Esophagus muscularis mucosa (tissue), 4 donors: ENCODE measurements at regions not wholly inside any gene's neighbourhood (a gene's known extent, or its start where the extent isn't known, plus 50 kb on each side); places are given as distances from the start of the nearest gene placed in this dataset.

Experiments used
- DNase-seq: peaks from one replicate; pipeline ENCODE4 v3.0.0-alpha.2; 2017; ENCODE audit errors: extremely low spot score
- H3K27ac ChIP-seq, 4 donors: fragments of 200-600 bp; sonication (generic); replicated peaks in 1 of 4; 1 replicate in 3 of 4; 2 replicates in 1 of 4; pipeline ENCODE4 v1.5.1; 2016 to 2019; ENCODE audit warnings: mild to moderate bottlenecking in 1 of 4
- H3K27me3 ChIP-seq, 4 donors: fragments of 200-600 bp; sonication (generic); one replicate each; pipeline versions ENCODE4 v1.5.1 to v1.6.0; 2016 to 2019
- H3K36me3 ChIP-seq, 4 donors: fragments of 200-600 bp; sonication (generic); one replicate each; pipeline ENCODE4 v1.5.1; 2016 to 2019
- H3K4me1 ChIP-seq, 4 donors: fragments of 200-600 bp; sonication (generic); one replicate each; pipeline ENCODE4 v1.5.1; 2016 to 2019
- H3K4me3 ChIP-seq, 4 donors: fragments of 200-600 bp; sonication (generic); 1 replicate in 2 of 4; 2 replicates in 2 of 4; pipeline ENCODE4 v1.5.1; 2016 to 2019; ENCODE audit warnings: mild to moderate bottlenecking in 4 of 4, moderate library complexity in 1 of 4
- H3K9me3 ChIP-seq, 4 donors: fragments of 200-600 bp; sonication (generic); 1 replicate in 3 of 4; 2 replicates in 1 of 4; pipeline ENCODE4 v1.5.1; 2016 to 2019
- CTCF ChIP-seq, 3 experiments: fragments of 200-600 bp in 2 of 3; fragments of 450-650 bp in 1 of 3; sonication (generic) in 2 of 3; IDR thresholded peaks; one replicate each; pipeline ENCODE4 v1.5.1; 2017 to 2019; ENCODE audit warnings: antibody characterized with exemption in 3 of 3, mild to moderate bottlenecking in 2 of 3, moderate library complexity in 1 of 3
- EP300 ChIP-seq: sonication (generic); formaldehyde crosslinking; IDR thresholded peaks from one replicate; pipeline ENCODE4 v1.6.1; 2017; ENCODE audit warnings: antibody characterized with exemption
- POLR2A ChIP-seq: fragments of 450-650 bp; IDR thresholded peaks from one replicate; pipeline ENCODE4 v1.6.1; 2017; ENCODE audit warnings: antibody characterized with exemption, moderate library complexity, mild to moderate bottlenecking, low read depth
- POLR2AphosphoS5 ChIP-seq, 2 donors: sonication (generic); formaldehyde crosslinking; IDR thresholded peaks; one replicate each; pipeline ENCODE4 v1.6.1; 2017; ENCODE audit warnings: antibody characterized with exemption in 2 of 2
- WGBS: methylation state at CpG from one replicate; pipeline ENCODE4 v1.1.5; 2018; 5-methylcytosine and 5-hydroxymethylcytosine counted together
- intact Hi-C: fragments of 100-400 bp; cut with DNase I; formaldehyde crosslinking; loops from one replicate; pipeline ENCODE4 v1.15.1; 2023

DNA sequence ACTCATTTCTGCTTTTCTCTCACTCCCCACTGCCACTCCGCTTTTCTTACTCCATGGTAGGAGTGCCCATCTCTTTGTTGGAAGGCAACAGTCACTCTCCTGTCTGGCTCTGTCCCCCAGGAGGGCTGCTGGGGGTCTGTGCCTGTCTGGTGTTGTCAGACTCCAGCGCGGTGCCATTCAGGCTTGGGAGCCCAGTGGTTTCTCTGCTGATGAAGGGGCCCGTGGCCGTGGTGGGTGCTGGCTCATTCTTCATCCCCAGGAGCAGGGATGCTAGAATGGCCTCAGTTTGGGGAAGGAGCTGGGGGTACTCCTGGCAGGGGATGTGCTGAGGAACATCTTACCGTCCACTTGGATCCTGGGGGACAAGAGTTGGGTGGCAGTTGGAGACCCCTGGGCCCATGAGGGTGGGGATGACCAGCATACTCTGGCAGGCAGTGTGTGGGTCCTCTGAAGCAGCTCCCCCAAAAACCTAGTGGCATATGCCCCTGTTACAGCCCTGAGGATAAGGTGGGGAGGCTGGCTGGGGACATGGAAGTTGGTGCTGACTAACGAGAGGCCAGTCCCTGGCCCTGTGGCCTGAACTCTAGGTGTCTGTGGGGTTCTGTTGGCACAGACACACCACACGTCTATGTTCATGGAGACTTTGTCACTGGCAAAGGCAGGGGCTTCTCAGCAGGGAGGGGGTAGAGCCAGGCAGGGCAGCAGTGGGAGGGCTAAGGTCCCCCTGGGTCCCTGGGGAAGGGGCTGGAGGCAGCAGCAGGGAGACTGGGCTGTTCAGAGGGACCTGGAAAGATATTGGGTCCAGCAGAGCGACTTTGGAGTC lies 102.8 kb upstream of the RET start:
- H3K27ac ChIP-seq = no peak overlapping the region
- no peaks in the 10 kb centered on the region for H3K36me3 ChIP-seq
- DNase-seq = no peak
- no peaks in the 10 kb centered on the region for H3K9me3 ChIP-seq
- intact Hi-C loops = no loop called here
- no peak overlapping the region for H3K4me3 ChIP-seq
- peaks cover 0 to 38% (median 0%) of the 10 kb centered on the region in 4 donors for H3K27me3 ChIP-seq
- no peak for TF ChIP-seq EP300
- TF ChIP-seq CTCF (IDR thresholded peaks at IDR 0.05) = no peak
- no peak for TF ChIP-seq POLR2A
- TF ChIP-seq POLR2AphosphoS5 (IDR thresholded peaks at IDR 0.05) = no peak
- H3K4me1 ChIP-seq = no peaks in the 10 kb centered on the region
- 74% methylated on average over 4 of the region's 9 CpGs for WGBS

- Histone ChIP-seq H3K27me3 (peaks cover 0 to 33% (median 0%) of the 10 kb centered on the region in 4 donors), H3K27ac (no peak overlapping the region), H3K4me3 (no peak overlapping the region), H3K36me3 (no peaks in the 10 kb centered on the region), H3K4me1 (no peaks in the 10 kb centered on the region), H3K9me3 (no peaks in the 10 kb centered on the region)
- no CpG with 5 or more reads among the region's 3 CpGs for WGBS
- DNase-seq = no peak
- intact Hi-C loops = no loop called here
- TF ChIP-seq CTCF (IDR thresholded peaks at IDR 0.05) (no peak), POLR2AphosphoS5 (IDR thresholded peaks at IDR 0.05) (no peak), EP300 (no peak), POLR2A (no peak)
Observed at GRCh38 chr10:42974693-42975002, 102.2 kb upstream of the RET start.

GRCh38 chr10:42975005-42975493 lies 101.8 kb upstream of the RET start:
- no peaks in the 10 kb centered on the region for H3K36me3 ChIP-seq
- WGBS = 52% methylated on average over 4 of the region's 4 CpGs
- intact Hi-C loops = no loop called here
- no peaks in the 10 kb centered on the region for H3K4me1 ChIP-seq
- no peak for DNase-seq
- no peak overlapping the region for H3K4me3 ChIP-seq
- no peak overlapping the region for H3K27ac ChIP-seq
- H3K9me3 ChIP-seq = no peaks in the 10 kb centered on the region
- TF ChIP-seq CTCF (IDR thresholded peaks at IDR 0.05) = no peak
- TF ChIP-seq POLR2A = no peak
- TF ChIP-seq POLR2AphosphoS5 (IDR thresholded peaks at IDR 0.05) = no peak
- no peak for TF ChIP-seq EP300
- H3K27me3 ChIP-seq = peaks cover 0 to 29% (median 0%) of the 10 kb centered on the region in 4 donors

DNA sequence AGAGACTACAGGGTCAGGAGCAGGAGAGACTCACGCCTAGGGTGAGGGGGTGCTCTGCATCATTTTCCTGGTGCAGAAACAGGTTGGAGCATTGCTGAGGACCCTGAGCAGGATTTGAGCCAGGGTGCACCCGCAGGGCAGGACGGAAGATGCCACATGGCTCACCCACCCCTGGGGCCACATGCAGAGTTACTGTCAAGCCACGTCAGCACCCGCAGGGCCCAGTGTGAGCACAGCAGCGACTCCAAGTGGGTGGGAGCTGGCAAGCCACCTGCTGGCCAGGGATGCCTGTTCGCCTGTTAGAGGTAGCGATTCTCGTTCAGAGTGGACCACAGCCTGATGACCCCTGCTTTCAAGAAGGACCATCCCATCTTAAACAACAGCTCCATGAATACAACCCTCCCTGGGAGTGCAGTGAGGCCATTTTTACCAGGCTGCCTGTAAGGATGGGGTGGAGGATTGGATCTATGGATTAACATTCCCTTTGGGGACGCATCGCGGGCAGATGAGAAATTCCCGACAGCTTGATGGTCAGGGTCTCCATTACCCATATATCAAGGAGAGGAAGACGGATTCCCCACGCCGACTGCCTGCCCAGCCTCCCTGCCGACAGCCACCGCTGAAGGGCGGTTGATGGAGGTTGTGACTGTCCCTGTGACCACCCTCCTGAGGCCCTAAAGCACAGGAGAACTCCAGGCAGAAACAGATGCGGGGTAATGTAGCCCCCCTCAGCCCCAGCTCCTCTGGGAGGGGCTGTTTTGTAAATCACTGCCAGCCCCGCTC lies 101.1 kb upstream of the RET start:
- TF ChIP-seq EP300 = no peak
- no peak for TF ChIP-seq POLR2AphosphoS5 (IDR thresholded peaks at IDR 0.05)
- TF ChIP-seq CTCF (IDR thresholded peaks at IDR 0.05) = no peak
- TF ChIP-seq POLR2A = no peak
- Histone ChIP-seq H3K36me3 (no peaks in the 10 kb centered on the region), H3K27ac (no peak overlapping the region), H3K4me1 (no peaks in the 10 kb centered on the region), H3K4me3 (no peak overlapping the region), H3K9me3 (no peaks in the 10 kb centered on the region), H3K27me3 (peaks cover 0 to 22% (median 0%) of the 10 kb centered on the region in 4 donors)
- intact Hi-C loops = no loop called here
- no peak for DNase-seq
- WGBS = 79% methylated on average over 14 of the region's 21 CpGs
